Activated T-helper 1 cell treated with anti-CD3 and anti-CD28 coated beads, Interleukin-12 subunit alpha, Interleukin-12 subunit beta, Interleukin-2, Interleukin-4 antibody, amounts not matched to agents 30 ng/mL and 10 ng/mL and 1 ng/mL, durations not matched to agents 14 hours and 24 hours and 36 hours (primary cell): ENCODE measurements at regions not wholly inside any gene's neighbourhood (a gene's known extent, or its start where the extent isn't known, plus 50 kb on each side); places are given as distances from the start of the nearest gene placed in this dataset.
"Not testable (repeated sequence)": the region's sequence is repeated elsewhere in the genome, so short reads cannot be mapped to it uniquely, and the experiment has no call there.

ENCODE experiments used
- DNase-seq: peaks from one replicate; pipeline ENCODE4 v3.0.0; 2021; ENCODE audit warnings: low spot score
- H3K27ac Mint-ChIP-seq: one replicate; pipeline ENCODE4 v1.8.0; 2021; ENCODE audit warnings: mild to moderate bottlenecking, mixed read lengths
- H3K27me3 Mint-ChIP-seq: one replicate; pipeline ENCODE4 v1.8.0; 2022; ENCODE audit warnings: mild to moderate bottlenecking, moderate library complexity, mixed read lengths; ENCODE audit not compliant: insufficient read depth
- H3K36me3 Mint-ChIP-seq: one replicate; pipeline ENCODE4 v1.8.0; 2021; ENCODE audit warnings: low read depth, mixed read lengths
- H3K4me1 Mint-ChIP-seq: one replicate; pipeline ENCODE4 v1.8.0; 2021; ENCODE audit warnings: low read depth, mixed read lengths
- H3K4me3 Mint-ChIP-seq: one replicate; pipeline ENCODE4 v1.8.0; 2021; ENCODE audit warnings: mild to moderate bottlenecking, moderate library complexity, mixed read lengths
- H3K9me3 Mint-ChIP-seq: one replicate; pipeline ENCODE4 v1.8.0; 2021; ENCODE audit warnings: mixed read lengths
- intact Hi-C: fragments of 100-400 bp; cut with micrococcal nuclease; formaldehyde crosslinking; loops from one replicate; pipeline ENCODE4 v1.15.1; 2024

GRCh38 chr3:157865352-157866000 is 240.7 kb downstream of the SHOX2 start:
- H3K27me3 Mint-ChIP-seq = no peaks in the 10 kb centered on the region
- intact Hi-C loops = loop anchor here (5.0 kb wide), 1 partner anchor 567 kb away; no protein-coding TSS in a partner anchor
- no peaks in the 10 kb centered on the region for H3K36me3 Mint-ChIP-seq
- no peak overlapping the region for H3K4me3 Mint-ChIP-seq
- DNase-seq = peak; percentile 3
- H3K27ac Mint-ChIP-seq = no peak overlapping the region
- no peaks in the 10 kb centered on the region for H3K9me3 Mint-ChIP-seq
- no peaks in the 10 kb centered on the region for H3K4me1 Mint-ChIP-seq

DNA sequence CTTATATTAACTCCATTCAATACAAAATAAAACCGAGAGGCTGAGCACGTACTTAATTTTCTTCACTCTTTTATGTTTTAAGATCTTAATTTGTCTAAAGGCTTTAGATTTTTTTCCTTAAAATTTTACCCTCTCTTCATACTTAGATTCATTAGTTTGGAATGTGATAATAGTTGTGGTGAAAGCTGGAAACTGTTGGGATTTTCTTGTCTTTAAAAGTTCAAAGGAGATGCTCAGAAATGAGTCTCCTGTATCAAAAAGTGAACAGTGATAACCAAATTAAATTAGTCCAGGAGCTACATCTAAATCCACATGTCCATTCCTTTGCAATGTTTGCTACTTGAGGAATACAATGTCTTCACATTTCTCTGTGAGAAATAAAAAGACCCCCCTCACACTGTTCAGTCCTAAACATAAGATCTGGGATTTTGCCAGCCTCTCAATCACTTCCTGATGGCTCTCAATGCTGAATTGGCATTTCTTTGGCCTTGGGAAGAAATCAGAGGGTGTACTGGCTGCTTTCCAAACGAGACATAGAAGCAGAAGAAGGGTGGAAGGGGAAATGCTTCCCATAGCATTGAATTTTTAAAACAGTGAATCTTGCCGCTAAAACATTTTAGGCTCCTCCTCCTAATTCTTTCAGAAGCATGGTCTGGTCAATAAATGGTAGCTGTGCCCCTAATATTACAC is 245.0 kb downstream of the SHOX2 start:
- H3K27me3 Mint-ChIP-seq = no peaks in the 10 kb centered on the region
- no peaks in the 10 kb centered on the region for H3K4me1 Mint-ChIP-seq
- H3K4me3 Mint-ChIP-seq = no peak overlapping the region
- intact Hi-C loops = no loop called here
- no peaks in the 10 kb centered on the region for H3K36me3 Mint-ChIP-seq
- no peak for DNase-seq
- H3K27ac Mint-ChIP-seq = no peak overlapping the region
- no peaks in the 10 kb centered on the region for H3K9me3 Mint-ChIP-seq

GRCh38 chr3:157859541-157859940 is 246.7 kb downstream of the SHOX2 start:
- Mint-ChIP-seq H3K4me1 (no peaks in the 10 kb centered on the region), H3K9me3 (no peaks in the 10 kb centered on the region), H3K27ac (no peak overlapping the region), H3K4me3 (no peak overlapping the region), H3K36me3 (no peaks in the 10 kb centered on the region), H3K27me3 (no peaks in the 10 kb centered on the region)
- DNase-seq = no peak
- intact Hi-C loops = no loop called here

DNA sequence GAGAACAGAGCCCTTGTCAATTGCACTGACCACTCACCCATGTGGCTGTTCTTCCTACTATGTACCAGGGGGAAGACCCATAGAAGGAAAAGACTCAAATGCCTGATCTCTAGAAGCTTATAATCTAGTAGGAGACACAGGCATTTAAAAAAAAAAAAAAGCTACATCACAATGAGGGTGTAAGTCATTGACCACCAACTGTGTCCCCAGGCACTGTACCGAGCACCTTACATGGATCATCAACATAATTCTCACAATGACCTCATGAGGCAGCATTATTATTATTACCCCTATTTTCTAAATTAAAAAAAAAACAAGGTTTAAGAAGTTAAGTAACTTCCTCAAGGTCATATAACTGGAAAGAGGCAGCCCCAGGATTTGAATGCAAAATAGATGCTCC is 247.4 kb downstream of the SHOX2 start:
- no peak overlapping the region for H3K27ac Mint-ChIP-seq
- no peaks in the 10 kb centered on the region for H3K27me3 Mint-ChIP-seq
- intact Hi-C loops = no loop called here
- no peaks in the 10 kb centered on the region for H3K36me3 Mint-ChIP-seq
- H3K4me1 Mint-ChIP-seq = no peaks in the 10 kb centered on the region
- H3K9me3 Mint-ChIP-seq = no peaks in the 10 kb centered on the region
- DNase-seq = no peak
- H3K4me3 Mint-ChIP-seq = no peak overlapping the region

DNA sequence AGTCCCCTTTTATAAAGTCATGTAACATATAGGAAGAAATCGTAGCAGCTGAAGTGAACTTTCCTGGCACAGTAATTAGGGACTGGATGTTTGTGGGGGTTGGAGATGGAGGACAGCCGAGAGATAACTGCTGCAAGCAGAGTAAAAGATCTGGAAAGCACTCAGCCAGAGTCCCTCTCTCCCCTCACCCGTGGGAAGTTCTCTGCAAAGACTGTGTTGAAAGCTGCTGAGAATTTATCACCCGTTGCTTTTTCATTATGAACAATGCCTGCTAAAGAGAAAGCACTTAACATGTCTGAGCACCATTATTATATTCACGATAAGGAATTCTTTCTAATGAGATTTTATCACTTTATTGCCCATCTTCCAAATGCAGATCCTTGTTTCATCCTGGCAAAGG is 248.8 kb downstream of the SHOX2 start:
- H3K4me3 Mint-ChIP-seq = no peak overlapping the region
- H3K27me3 Mint-ChIP-seq = no peaks in the 10 kb centered on the region
- no peak overlapping the region for H3K27ac Mint-ChIP-seq
- H3K4me1 Mint-ChIP-seq = no peaks in the 10 kb centered on the region
- H3K36me3 Mint-ChIP-seq = no peaks in the 10 kb centered on the region
- DNase-seq = no peak
- no peaks in the 10 kb centered on the region for H3K9me3 Mint-ChIP-seq
- intact Hi-C loops = no loop called here

DNA sequence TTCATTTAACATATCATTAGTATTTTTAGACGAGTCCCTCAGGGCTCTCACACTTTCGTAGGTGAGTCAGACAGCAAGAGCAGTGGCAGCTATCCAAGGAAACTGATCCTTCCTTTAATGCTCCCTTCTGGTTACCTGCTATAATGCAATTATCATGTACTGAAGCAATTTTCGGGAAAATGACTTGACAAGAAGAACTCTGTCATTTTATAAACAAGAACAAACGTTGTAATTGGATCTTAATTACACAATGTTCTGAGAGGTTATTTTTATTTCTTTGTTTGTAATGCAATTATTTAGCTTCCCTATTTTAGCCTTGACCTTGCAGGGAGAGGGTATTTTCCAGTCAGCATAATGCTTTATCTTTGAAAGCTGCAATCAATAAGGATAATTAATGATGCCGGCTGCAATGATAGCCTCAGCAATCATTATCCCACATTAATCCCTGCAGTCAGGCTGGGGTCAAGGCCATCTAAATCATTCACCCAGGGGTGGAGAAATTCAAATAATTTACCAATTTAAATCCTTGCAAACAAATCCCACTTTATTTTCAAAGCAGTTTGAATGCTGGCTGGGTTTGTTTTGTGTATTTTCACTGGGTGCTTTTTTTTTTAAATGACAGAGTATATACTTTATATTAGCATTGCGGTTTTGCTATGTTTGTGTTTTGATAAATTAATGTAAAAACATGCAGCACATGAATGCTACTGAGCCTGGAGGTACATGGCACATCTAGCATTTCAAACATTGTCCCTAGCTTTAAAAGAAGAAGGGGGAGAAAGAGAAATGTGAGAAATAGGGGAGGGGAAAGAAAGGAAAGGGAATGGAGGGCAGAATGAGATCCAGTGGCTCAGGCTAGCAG is 249.9 kb downstream of the SHOX2 start:
- intact Hi-C loops = no loop called here
- Mint-ChIP-seq H3K36me3 (no peaks in the 10 kb centered on the region), H3K4me3 (no peak overlapping the region), H3K27me3 (no peaks in the 10 kb centered on the region), H3K27ac (no peak overlapping the region), H3K9me3 (no peaks in the 10 kb centered on the region), H3K4me1 (no peaks in the 10 kb centered on the region)
- DNase-seq = no peak

DNA sequence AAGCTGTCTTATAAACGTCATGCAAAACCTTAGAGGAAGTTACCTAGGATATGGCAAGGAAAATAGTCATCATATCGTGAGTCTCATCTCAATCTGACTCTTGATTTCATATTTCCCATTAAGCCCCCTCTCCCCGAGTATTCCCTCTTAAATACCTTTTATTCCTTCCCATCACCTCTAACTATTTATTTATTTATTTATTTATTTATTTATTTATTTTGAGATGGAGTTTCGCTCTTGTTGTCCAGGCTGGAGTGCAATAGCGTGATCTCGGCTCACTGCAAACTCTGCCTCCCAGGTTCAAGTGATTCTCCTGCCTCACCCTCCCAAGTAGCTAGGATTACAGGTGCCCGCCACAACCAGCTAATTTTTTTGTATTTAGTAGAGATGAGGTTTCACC is 260.4 kb downstream of the SHOX2 start:
- H3K4me3 Mint-ChIP-seq, H3K9me3 Mint-ChIP-seq, H3K27me3 Mint-ChIP-seq, H3K4me1 Mint-ChIP-seq, H3K36me3 Mint-ChIP-seq, intact Hi-C loops, DNase-seq, H3K27ac Mint-ChIP-seq: not testable (repeated sequence)

GRCh38 chr3:157844800-157845565 is 261.2 kb downstream of the SHOX2 start:
- intact Hi-C loops = no loop called here
- no peaks in the 10 kb centered on the region for H3K27me3 Mint-ChIP-seq

GRCh38 chr3:157844216-157844615 is 262.0 kb downstream of the SHOX2 start:
- H3K27ac Mint-ChIP-seq = no peak overlapping the region
- intact Hi-C loops = no loop called here
- no peaks in the 10 kb centered on the region for H3K9me3 Mint-ChIP-seq
- H3K4me1 Mint-ChIP-seq = no peaks in the 10 kb centered on the region
- no peaks in the 10 kb centered on the region for H3K27me3 Mint-ChIP-seq
- no peak for DNase-seq
- no peak overlapping the region for H3K4me3 Mint-ChIP-seq
- no peaks in the 10 kb centered on the region for H3K36me3 Mint-ChIP-seq

More at GRCh38 chr3:157844800-157845565, 261.2 kb downstream of the SHOX2 start:
- H3K4me1 Mint-ChIP-seq = no peaks in the 10 kb centered on the region
- H3K4me3 Mint-ChIP-seq = no peak overlapping the region
- H3K9me3 Mint-ChIP-seq = no peaks in the 10 kb centered on the region
- DNase-seq = no peak
- no peak overlapping the region for H3K27ac Mint-ChIP-seq
- no peaks in the 10 kb centered on the region for H3K36me3 Mint-ChIP-seq

DNA sequence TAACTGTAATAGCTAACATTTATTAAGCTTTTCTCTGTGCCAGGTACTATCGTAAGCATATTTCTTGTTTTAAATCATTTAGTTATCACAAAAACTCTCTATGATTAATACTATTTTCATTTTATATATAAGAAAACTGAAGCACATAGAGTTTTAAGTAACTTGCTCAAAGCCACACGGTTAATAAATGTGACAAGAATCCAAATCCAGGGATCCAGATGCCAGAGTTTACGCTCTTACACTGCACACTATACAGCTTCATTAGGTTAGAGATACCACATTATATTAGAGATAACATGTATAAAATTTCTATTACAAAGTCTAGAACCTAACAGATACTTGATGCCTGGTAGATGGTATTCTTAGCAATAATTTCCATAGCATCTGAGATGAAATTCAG is 265.2 kb downstream of the SHOX2 start:
- intact Hi-C loops = no loop called here
- DNase-seq = no peak
- Mint-ChIP-seq H3K4me1 (no peaks in the 10 kb centered on the region), H3K36me3 (no peaks in the 10 kb centered on the region), H3K27me3 (no peaks in the 10 kb centered on the region), H3K27ac (no peak overlapping the region), H3K9me3 (no peaks in the 10 kb centered on the region), H3K4me3 (no peak overlapping the region)

- Mint-ChIP-seq H3K9me3 (no peaks in the 10 kb centered on the region), H3K4me3 (no peak overlapping the region), H3K27me3 (no peaks in the 10 kb centered on the region), H3K36me3 (no peaks in the 10 kb centered on the region), H3K27ac (no peak overlapping the region), H3K4me1 (no peaks in the 10 kb centered on the region)
- DNase-seq = no peak
- intact Hi-C loops = no loop called here
These were observed 265.7 kb downstream of the SHOX2 start for GRCh38 chr3:157840564-157840963.

- H3K36me3 Mint-ChIP-seq = no peaks in the 10 kb centered on the region
- no peaks in the 10 kb centered on the region for H3K27me3 Mint-ChIP-seq
- H3K27ac Mint-ChIP-seq = no peak overlapping the region
- no peak for DNase-seq
- no peaks in the 10 kb centered on the region for H3K9me3 Mint-ChIP-seq
- H3K4me1 Mint-ChIP-seq = no peaks in the 10 kb centered on the region
- intact Hi-C loops = no loop called here
- H3K4me3 Mint-ChIP-seq = no peak overlapping the region
These were observed 267.8 kb downstream of the SHOX2 start for GRCh38 chr3:157838457-157838856.
